ENCODE measurements at regions not wholly inside any gene's neighbourhood (a gene's known extent, or its start where the extent isn't known, plus 50 kb on each side); places are given as distances from the start of the nearest gene placed in this dataset.

GRCh38 chr14:62159314-62159713, 397.1 kb downstream of the SNAPC1 start:
- no peak for DNase-seq (ENCODE audit: low spot score)
- H3K4me3 Mint-ChIP-seq, result no peak overlapping the region
- no peaks in the 10 kb centered on the region for H3K36me3 Mint-ChIP-seq (ENCODE audit: low read depth)
- H3K9me3 Mint-ChIP-seq, result no peaks in the 10 kb centered on the region
- peaks cover 3% of the 10 kb centered on the region for H3K27me3 Mint-ChIP-seq (ENCODE audit: low read depth)
- H3K4me1 Mint-ChIP-seq (ENCODE audit: low read depth), result no peaks in the 10 kb centered on the region
- H3K27ac Mint-ChIP-seq, result no peak overlapping the region

DNA sequence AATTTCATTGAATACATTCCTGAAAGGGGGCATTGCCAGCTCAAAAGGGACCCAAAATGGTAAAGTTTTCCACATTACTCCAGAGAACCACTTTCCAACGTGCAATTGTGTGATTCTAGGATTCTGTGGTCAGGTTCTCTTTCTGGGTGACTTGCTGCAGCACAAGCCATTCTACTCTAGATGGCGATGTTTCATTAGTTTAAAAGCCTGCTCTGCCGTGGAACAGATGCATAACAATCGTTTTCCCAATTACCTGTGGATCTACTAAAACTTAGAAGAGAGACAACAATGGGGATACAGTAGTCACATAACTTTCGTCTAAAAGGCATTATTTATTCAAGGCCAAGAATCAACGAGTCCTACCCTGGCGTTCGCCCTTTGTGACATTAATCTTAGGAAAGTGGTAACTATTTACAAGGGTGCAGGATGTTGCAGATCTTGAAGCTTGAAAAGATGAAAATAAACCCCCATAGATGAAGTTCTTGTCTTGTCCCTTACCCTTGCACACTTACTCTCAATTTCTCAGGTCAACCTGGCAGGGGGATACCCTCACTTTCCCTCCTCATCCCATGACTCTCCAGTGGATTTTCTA, 400.9 kb downstream of the SNAPC1 start:
- DNase-seq (ENCODE audit: low spot score), result no peak

GRCh38 chr14:62168564-62169155, 406.4 kb downstream of the SNAPC1 start:
- DNase-seq (ENCODE audit: low spot score), result no peak
- Mint-ChIP-seq H3K4me1 (ENCODE audit: low read depth) (no peaks in the 10 kb centered on the region), H3K4me3 (no peak overlapping the region), H3K36me3 (ENCODE audit: low read depth) (no peaks in the 10 kb centered on the region), H3K9me3 (no peaks in the 10 kb centered on the region), H3K27me3 (ENCODE audit: low read depth) (peaks cover 6% of the 10 kb centered on the region), H3K27ac (no peak overlapping the region)

More for the DNA sequence above, 400.9 kb downstream of the SNAPC1 start:
- Mint-ChIP-seq H3K9me3 (no peaks in the 10 kb centered on the region), H3K27ac (no peak overlapping the region), H3K4me1 (ENCODE audit: low read depth) (no peaks in the 10 kb centered on the region), H3K4me3 (no peak overlapping the region), H3K36me3 (ENCODE audit: low read depth) (no peaks in the 10 kb centered on the region), H3K27me3 (ENCODE audit: low read depth) (peaks cover 6% of the 10 kb centered on the region)

- Mint-ChIP-seq H3K27me3 (ENCODE audit: low read depth) (no peaks in the 10 kb centered on the region), H3K9me3 (no peaks in the 10 kb centered on the region), H3K36me3 (ENCODE audit: low read depth) (no peaks in the 10 kb centered on the region), H3K4me1 (ENCODE audit: low read depth) (no peaks in the 10 kb centered on the region), H3K4me3 (no peak overlapping the region), H3K27ac (no peak overlapping the region)
- DNase-seq (ENCODE audit: low spot score), result no peak
Observed at GRCh38 chr14:62179367-62180018, 417.3 kb downstream of the SNAPC1 start.

DNA sequence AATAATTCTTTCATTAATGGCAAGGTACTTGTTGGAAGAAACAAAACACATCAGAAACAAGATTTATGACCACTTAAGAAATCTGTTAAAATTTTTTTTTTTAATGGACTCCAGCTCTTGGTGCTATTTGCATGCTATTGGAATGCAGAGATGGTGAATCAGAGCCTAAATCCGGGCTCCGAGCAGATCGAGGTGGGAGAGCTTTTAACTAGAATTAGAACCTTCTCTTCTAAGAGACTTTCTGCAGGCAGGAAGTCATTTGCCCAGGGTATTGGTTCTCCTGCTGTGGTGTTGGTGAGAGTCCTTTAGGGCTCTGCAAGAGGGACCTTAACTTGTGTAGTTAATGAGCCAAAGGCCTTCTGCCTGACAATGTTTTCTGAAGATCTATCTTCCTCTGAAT, 419.4 kb downstream of the SNAPC1 start:
- H3K27me3 Mint-ChIP-seq (ENCODE audit: low read depth), result no peaks in the 10 kb centered on the region
- H3K4me1 Mint-ChIP-seq (ENCODE audit: low read depth), result no peaks in the 10 kb centered on the region
- no peaks in the 10 kb centered on the region for H3K36me3 Mint-ChIP-seq (ENCODE audit: low read depth)
- H3K27ac Mint-ChIP-seq, result no peak overlapping the region
- DNase-seq (ENCODE audit: low spot score), result no peak
- H3K9me3 Mint-ChIP-seq, result no peaks in the 10 kb centered on the region
- H3K4me3 Mint-ChIP-seq, result no peak overlapping the region

DNA sequence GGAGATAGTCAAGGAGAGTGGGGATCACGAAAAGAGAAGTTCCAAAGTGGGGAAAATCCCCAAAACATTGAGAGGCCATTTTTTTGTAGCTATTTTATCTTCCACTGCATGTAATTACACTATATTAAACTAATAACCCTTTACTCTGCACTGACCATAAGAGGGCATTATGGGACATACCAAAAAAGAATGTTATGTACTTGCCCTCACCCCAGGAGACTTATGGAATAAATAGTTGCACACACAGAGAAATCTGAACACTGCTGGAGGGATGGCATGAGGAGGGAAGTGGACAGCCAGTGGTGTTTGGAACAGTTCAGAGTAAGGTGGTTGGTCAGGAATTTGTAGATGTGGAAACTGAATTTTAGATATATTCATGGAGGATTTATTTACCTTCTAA, 422.9 kb downstream of the SNAPC1 start:
- H3K4me1 Mint-ChIP-seq (ENCODE audit: low read depth), result no peaks in the 10 kb centered on the region
- H3K9me3 Mint-ChIP-seq, result no peaks in the 10 kb centered on the region
- H3K27ac Mint-ChIP-seq, result no peak overlapping the region
- DNase-seq (ENCODE audit: low spot score), result no peak
- H3K36me3 Mint-ChIP-seq (ENCODE audit: low read depth), result no peaks in the 10 kb centered on the region
- no peak overlapping the region for H3K4me3 Mint-ChIP-seq
- H3K27me3 Mint-ChIP-seq (ENCODE audit: low read depth), result no peaks in the 10 kb centered on the region

GRCh38 chr14:62187265-62187664, 425.0 kb downstream of the SNAPC1 start:
- Mint-ChIP-seq H3K36me3 (ENCODE audit: low read depth) (no peaks in the 10 kb centered on the region), H3K4me1 (ENCODE audit: low read depth) (no peaks in the 10 kb centered on the region), H3K27me3 (ENCODE audit: low read depth) (peaks cover 2% of the 10 kb centered on the region), H3K27ac (no peak overlapping the region), H3K9me3 (no peaks in the 10 kb centered on the region), H3K4me3 (no peak overlapping the region)
- no peak for DNase-seq (ENCODE audit: low spot score)

- no peak for DNase-seq (ENCODE audit: low spot score)
- peaks cover 2% of the 10 kb centered on the region for H3K27me3 Mint-ChIP-seq (ENCODE audit: low read depth)
- H3K9me3 Mint-ChIP-seq, result no peaks in the 10 kb centered on the region
- H3K4me3 Mint-ChIP-seq, result no peak overlapping the region
- no peaks in the 10 kb centered on the region for H3K36me3 Mint-ChIP-seq (ENCODE audit: low read depth)
- no peak overlapping the region for H3K27ac Mint-ChIP-seq
- H3K4me1 Mint-ChIP-seq (ENCODE audit: low read depth), result no peaks in the 10 kb centered on the region
Observed at GRCh38 chr14:62189698-62190097, 427.5 kb downstream of the SNAPC1 start.

GRCh38 chr14:62206456-62206855, 444.2 kb downstream of the SNAPC1 start:
- no peak overlapping the region for H3K4me3 Mint-ChIP-seq
- no peaks in the 10 kb centered on the region for H3K36me3 Mint-ChIP-seq (ENCODE audit: low read depth)
- no peak for DNase-seq (ENCODE audit: low spot score)
- no peak overlapping the region for H3K27ac Mint-ChIP-seq
- H3K4me1 Mint-ChIP-seq (ENCODE audit: low read depth), result no peaks in the 10 kb centered on the region
- H3K9me3 Mint-ChIP-seq, result no peaks in the 10 kb centered on the region
- no peaks in the 10 kb centered on the region for H3K27me3 Mint-ChIP-seq (ENCODE audit: low read depth)

DNA sequence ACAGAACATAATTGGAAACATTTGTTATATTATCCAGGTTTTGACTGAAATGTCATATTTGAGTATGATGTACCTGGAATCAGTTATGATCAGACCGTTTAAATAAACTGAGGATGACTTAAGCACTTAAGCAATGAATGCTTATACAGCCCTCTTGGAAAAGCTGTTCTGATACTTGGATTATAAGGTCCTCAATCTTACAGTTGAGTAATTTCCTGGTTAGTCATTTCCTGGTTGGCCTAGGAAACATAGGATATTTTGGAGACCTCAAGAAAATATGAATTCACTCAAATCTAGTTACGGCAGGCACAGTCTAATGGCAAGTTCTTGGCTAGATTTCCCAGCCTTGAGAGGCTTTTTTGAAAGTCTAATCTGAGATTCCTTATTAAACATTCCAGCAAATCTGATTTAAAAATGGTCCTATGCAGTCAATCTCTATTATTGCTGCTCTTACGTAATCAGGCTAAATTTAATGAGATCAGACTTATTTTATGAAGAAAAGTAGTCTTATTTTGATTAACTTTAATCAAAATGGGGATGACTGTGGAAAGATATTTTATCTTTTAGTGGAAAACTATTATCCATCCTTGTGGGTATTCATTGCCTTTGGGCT, 447.2 kb downstream of the SNAPC1 start:
- Mint-ChIP-seq H3K4me1 (ENCODE audit: low read depth) (no peaks in the 10 kb centered on the region), H3K36me3 (ENCODE audit: low read depth) (no peaks in the 10 kb centered on the region), H3K27me3 (ENCODE audit: low read depth) (no peaks in the 10 kb centered on the region), H3K9me3 (no peaks in the 10 kb centered on the region), H3K4me3 (no peak overlapping the region), H3K27ac (no peak overlapping the region)
- no peak for DNase-seq (ENCODE audit: low spot score)

DNA sequence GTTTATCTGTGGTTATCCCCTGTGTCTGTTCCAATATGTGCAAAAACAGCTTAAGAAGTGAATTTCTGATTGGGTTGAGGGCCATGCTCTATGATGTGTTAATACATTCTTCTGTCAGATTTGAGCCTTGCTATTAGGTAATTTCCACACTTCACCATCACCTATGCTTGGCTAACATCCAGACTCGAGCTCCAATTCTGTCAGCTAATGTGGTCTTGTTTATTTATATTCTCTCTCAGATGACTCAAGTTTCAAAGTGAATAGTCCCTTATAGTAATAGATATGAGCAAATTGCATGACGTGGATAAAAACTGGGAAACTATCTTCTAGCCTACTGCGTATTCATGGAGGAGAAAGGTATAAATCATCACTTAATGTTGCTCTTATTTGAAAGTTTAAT, 451.3 kb downstream of the SNAPC1 start:
- DNase-seq (ENCODE audit: low spot score), result no peak
- H3K4me3 Mint-ChIP-seq, result no peak overlapping the region
- H3K27me3 Mint-ChIP-seq (ENCODE audit: low read depth), result no peaks in the 10 kb centered on the region
- no peak overlapping the region for H3K27ac Mint-ChIP-seq
- no peaks in the 10 kb centered on the region for H3K9me3 Mint-ChIP-seq
- no peaks in the 10 kb centered on the region for H3K36me3 Mint-ChIP-seq (ENCODE audit: low read depth)
- H3K4me1 Mint-ChIP-seq (ENCODE audit: low read depth), result no peaks in the 10 kb centered on the region

GRCh38 chr14:62216121-62216520, 453.9 kb downstream of the SNAPC1 start:
- no peaks in the 10 kb centered on the region for H3K36me3 Mint-ChIP-seq (ENCODE audit: low read depth)
- no peak for DNase-seq (ENCODE audit: low spot score)
- H3K9me3 Mint-ChIP-seq, result no peaks in the 10 kb centered on the region
- no peaks in the 10 kb centered on the region for H3K27me3 Mint-ChIP-seq (ENCODE audit: low read depth)
- no peak overlapping the region for H3K4me3 Mint-ChIP-seq
- no peak overlapping the region for H3K27ac Mint-ChIP-seq
- H3K4me1 Mint-ChIP-seq (ENCODE audit: low read depth), result no peaks in the 10 kb centered on the region

GRCh38 chr14:62234849-62235248, 472.6 kb downstream of the SNAPC1 start:
- Mint-ChIP-seq H3K27ac (no peak overlapping the region), H3K4me1 (ENCODE audit: low read depth) (no peaks in the 10 kb centered on the region), H3K36me3 (ENCODE audit: low read depth) (no peaks in the 10 kb centered on the region), H3K27me3 (ENCODE audit: low read depth) (no peaks in the 10 kb centered on the region), H3K9me3 (peaks cover 13% of the 10 kb centered on the region), H3K4me3 (no peak overlapping the region)
- no peak for DNase-seq (ENCODE audit: low spot score)

- H3K36me3 Mint-ChIP-seq (ENCODE audit: low read depth), result no peaks in the 10 kb centered on the region
- no peaks in the 10 kb centered on the region for H3K27me3 Mint-ChIP-seq (ENCODE audit: low read depth)
- H3K27ac Mint-ChIP-seq, result no peak overlapping the region
- DNase-seq (ENCODE audit: low spot score), result no peak
- no peaks in the 10 kb centered on the region for H3K4me1 Mint-ChIP-seq (ENCODE audit: low read depth)
- H3K4me3 Mint-ChIP-seq, result no peak overlapping the region
- no peaks in the 10 kb centered on the region for H3K9me3 Mint-ChIP-seq
Observed at GRCh38 chr14:62244221-62244620, 482.0 kb downstream of the SNAPC1 start.

All from T-helper 2 cell treated with Interferon-gamma antibody and Interleukin-4, amounts not matched to agents 5 μg/mL and 100 μg/mL, for 36 hours (primary cell).